ENCODE measurements at regions not wholly inside any gene's neighbourhood (a gene's known extent, or its start where the extent isn't known, plus 50 kb on each side); places are given as distances from the start of the nearest gene placed in this dataset.

DNA sequence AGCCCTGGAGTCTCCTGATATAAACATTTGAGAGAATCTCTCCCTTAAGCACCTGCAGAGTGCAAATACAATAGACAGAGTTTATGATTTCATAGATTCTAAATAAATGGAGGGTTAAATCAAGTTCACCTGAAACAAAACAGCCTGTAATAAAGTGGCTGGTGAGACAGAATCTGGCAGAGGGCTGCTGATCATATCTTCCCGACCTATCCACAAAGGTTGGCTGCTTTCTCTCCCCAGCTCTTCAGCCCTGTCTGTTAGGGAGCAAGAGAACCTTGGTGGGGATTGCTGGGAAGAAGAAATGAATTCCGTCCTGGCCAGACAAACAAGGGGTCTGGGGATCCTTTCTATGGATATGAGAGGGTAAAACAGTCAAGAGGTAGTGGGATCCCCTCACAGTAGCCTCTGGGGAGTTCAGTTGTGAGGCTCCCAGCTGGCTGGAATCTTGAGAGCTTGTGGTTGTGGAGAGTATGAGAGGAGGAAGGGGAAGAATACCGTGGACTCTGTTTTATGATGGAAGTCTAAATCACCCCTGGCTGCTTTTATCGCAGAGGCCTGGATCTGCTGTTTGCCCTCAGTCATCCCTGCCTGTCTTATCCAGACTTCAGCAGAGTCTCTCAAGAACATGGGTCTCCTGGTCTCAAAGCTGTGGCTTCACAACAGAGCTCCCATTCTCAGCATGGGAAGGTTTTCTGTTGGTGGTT is 451.3 kb downstream of the NTRK3 start:
- DNase-seq (ENCODE audit: low spot score), result no peak

DNA sequence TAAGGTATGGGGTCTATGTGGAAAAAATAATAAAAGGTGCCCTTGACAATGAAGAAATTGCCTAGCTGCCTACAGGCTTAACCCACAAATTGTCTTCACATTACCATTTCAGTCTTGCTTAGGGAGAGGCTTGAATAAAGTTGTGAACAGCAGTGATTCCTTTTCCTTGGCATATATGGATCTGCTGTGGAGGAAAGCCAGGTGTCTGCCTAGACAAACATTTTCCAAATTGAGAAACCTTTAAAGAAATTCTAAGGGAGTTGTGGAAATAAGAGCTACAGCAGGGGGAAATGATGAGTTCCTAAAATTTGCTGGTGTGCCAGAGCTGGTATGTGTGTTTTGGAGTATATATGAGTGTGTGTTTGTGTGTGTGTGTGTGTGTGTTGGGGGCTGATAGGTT is 452.1 kb downstream of the NTRK3 start:
- DNase-seq (ENCODE audit: low spot score), result no peak

GRCh38 chr15:87799838-87800237 is 456.7 kb downstream of the NTRK3 start:
- no peak for DNase-seq (ENCODE audit: low spot score)

GRCh38 chr15:87799428-87799827 is 457.1 kb downstream of the NTRK3 start:
- no peak for DNase-seq (ENCODE audit: low spot score)

DNA sequence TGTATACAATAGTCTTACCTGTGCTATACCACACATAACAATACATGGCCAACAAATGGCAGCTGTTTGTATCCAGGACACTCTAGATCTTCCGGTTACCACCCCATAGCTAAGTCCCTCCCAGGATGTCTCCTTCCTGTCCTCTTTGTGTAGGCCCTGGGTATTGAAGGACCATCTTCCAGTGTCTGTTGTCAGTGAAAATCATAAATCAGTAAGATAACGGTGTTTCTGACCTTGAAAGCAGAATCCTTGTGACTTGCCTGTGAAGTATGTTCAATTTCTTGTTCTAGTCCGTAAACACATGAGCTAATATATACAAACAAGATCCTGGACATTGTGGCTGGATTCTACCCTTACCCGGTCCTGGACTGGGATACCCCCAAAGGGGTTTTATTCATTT is 462.8 kb downstream of the NTRK3 start:
- DNase-seq (ENCODE audit: low spot score), result no peak

GRCh38 chr15:87792250-87793040 is 464.1 kb downstream of the NTRK3 start:
- no peak for DNase-seq (ENCODE audit: low spot score)

DNA sequence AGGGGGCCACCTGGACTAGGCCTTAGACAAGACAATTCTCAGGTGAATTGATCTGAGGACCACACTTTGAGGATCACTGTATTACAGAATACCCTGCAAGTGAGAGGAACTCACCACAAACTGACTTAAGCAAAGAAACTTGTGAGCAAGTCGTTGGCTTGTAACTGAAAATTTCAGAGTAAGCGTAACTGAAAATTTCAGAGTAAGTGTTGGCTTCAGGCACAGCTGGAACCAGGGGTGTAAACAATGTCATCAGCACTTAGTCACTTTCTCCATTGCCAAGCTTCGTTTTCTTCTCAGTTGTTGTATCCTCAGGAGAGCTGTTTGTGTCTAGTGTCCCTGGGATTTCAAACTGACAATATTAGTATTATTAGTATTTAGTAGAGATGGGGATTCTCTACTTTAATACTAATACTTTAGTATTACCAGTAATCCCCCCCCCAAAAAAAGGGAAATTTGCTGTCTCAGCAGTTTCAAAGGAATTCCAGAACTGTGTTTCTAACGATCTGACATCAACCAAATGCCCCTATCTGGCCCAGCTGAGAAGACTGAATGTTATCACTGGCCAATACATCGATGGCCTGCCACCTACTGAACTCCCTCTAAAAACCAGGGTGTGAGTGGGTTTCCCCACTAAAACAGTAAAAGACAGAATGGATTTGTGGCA is 474.4 kb downstream of the NTRK3 start:
- DNase-seq (ENCODE audit: low spot score), result no peak

DNA sequence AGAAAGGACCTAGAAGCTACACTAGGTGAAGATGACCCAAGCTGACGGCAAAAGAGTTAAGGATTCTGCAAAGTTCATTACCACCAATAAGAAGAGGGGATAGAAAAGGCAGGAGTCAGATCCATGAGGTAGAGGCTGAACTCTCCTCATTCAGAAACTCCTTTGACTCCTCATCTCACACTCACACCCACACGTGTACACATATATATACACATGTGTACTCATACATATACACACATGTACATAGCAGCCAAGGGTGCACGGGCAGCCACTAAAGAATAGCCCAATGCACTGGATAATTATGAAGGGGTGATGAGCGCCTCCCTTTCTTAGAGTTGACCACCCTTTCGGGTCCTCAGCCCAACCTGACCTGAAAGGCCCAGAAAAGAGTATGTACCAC is 476.8 kb downstream of the NTRK3 start:
- DNase-seq (ENCODE audit: low spot score), result no peak

GRCh38 chr15:87778358-87778757 is 478.2 kb downstream of the NTRK3 start:
- no peak for DNase-seq (ENCODE audit: low spot score)

DNA sequence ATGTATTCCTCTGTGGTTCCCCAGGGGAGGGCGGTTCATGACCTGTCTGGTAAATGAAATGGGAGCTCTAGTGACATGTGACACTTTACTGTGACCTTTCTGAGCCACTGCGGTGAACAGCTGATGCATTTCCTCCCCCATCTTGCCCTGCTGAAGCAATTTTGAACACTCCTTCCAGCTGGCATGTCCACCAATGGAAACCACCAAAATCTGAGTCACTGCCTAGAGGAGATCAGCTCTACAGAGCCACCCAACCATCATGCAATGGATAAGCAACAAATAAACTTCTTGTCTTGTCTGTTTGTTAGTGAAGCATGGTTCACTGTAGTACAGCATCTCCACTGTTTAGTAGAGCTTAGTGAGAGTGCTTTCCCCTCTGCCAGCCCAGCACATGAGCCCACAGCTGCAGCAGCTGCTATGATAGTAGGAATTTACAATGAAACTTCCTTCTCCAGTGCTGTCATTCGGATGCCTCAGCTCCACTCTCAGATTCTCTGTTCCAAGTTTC is 479.4 kb downstream of the NTRK3 start:
- no peak for DNase-seq (ENCODE audit: low spot score)

- DNase-seq (ENCODE audit: low spot score), result no peak
Observed at GRCh38 chr15:87767516-87767915, 489.0 kb downstream of the NTRK3 start.

GRCh38 chr15:87764461-87765240 is 491.9 kb downstream of the NTRK3 start:
- peak; percentile 39 for DNase-seq (ENCODE audit: low spot score)

- no peak for DNase-seq (ENCODE audit: low spot score)
Observed at GRCh38 chr15:87763837-87764236, 492.7 kb downstream of the NTRK3 start.

DNA sequence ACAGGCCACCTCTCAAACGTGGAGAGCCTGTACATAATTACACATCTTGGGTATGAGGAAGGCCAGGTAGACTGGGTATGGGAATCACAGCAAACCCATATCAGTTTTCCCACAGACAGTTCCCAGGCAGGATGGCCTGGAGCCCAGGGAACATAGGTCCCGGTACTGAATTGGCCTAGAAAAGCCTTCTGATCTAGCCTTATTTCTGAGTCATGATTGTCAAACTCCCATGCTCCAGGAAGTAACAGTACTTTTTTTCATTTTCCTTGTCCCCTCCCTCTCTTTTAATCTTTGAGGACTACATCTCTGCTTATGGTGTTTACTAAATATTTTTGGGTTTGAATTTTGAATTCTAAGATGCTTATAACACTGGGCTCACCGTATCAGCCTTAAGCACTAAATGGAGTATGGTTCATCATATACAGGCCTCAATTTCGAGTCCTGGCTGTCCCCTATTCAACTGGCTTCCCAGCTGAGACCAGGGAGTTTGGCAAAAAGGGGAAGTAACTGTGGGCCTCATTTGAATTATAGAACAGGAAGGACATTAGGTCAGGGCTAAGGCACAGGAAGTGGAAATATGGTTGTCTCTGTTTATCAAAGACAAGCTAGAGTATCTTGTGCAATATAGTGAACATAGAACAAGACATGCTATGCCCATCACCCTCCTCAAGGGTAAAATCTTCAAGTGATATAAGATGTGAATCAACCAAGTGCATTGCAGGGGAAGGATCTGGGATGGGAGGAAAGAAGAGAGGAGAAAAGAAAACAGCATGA is 494.6 kb downstream of the NTRK3 start:
- no peak for DNase-seq (ENCODE audit: low spot score)

- no peak for DNase-seq (ENCODE audit: low spot score)
Observed at GRCh38 chr15:87760547-87761314, 495.8 kb downstream of the NTRK3 start.

GRCh38 chr15:87758794-87759418 is 497.6 kb downstream of the NTRK3 start:
- no peak for DNase-seq (ENCODE audit: low spot score)

- no peak for DNase-seq (ENCODE audit: low spot score)
Observed at GRCh38 chr15:87757084-87757483, 499.5 kb downstream of the NTRK3 start.

DNA sequence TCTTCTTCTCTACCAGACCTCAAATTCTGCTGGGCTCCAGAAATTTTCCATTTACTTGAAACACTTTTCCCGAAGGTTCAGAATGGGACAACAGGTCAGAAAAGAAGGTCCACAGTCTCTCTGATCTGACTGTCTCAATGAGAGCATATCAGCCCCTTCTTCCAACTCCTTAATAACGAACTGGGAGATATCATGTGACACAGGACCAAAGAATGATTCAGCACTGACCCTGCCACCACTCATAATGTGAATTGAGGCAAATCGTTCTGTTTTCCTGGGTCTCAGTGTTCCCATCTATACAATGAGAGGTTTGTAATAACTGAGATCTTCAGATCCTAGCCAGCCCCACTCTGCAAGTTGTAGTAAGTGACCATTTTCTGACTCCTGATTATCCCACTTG is 500.5 kb downstream of the NTRK3 start:
- DNase-seq (ENCODE audit: low spot score), result no peak

DNA sequence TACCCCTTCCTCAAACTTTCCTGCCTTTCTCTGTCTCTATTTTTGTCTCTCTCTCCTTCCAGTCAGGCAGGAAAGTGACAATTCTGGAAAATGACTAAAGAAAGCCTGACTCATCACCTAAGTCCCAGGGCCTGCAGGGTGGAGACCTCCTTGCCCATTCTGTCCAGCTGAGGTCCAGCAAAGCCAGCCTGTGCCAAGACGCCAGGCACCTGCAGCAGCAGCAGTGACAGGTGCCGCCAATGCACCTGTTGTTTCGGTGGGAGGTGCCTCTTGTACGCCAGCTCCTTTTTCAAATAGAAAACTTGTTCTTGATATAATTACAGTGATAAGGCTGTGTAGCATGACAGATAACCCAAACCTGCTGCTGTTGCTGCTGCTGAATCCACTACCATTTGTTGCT is 501.3 kb downstream of the NTRK3 start:
- DNase-seq (ENCODE audit: low spot score), result no peak

DNA sequence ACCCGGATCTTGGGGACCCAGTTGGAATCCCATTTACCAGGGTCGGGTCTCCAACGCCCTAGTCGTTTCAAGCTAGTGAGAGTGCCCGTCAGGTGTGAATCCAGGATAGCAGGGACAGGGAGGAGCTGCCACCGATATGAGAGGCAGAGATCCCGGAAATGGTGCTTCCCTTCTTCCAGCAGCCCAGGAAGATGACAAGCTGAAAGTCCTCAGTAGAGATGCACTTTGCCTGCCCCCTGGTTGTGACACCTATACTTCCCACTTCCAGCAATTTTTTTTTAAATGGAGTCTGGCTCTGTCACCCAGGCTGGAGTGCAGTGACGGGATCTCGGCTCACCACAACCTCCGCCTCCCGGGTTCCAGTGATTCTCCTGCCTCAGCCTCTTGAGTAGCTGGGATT is 503.0 kb downstream of the NTRK3 start:
- DNase-seq (ENCODE audit: low spot score), result no peak
